Thymus (tissue), 11 donors: ENCODE measurements at regions not wholly inside any gene's neighbourhood (a gene's known extent, or its start where the extent isn't known, plus 50 kb on each side); places are given as distances from the start of the nearest gene placed in this dataset.

Experiments
- DNase-seq, 9 donors: peaks; one replicate each; pipeline ENCODE4 v3.0.0-alpha.2; 2013; ENCODE audit warnings: low spot score in 9 of 9, low read depth in 6 of 9, missing footprints in 1 of 9
- H3K27ac ChIP-seq, 2 donors: one replicate each; pipeline ENCODE4 v1.5.1; 2013; ENCODE audit warnings: control low read depth in 1 of 2, low read depth in 1 of 2, low read length in 1 of 2, mild to moderate bottlenecking in 1 of 2, moderate library complexity in 1 of 2
- H3K27me3 ChIP-seq, 2 donors: one replicate each; pipeline ENCODE4 v1.5.1; 2013; ENCODE audit warnings: low read length in 1 of 2; ENCODE audit not compliant: control insufficient read depth in 2 of 2, insufficient read depth in 1 of 2
- H3K36me3 ChIP-seq, 2 donors: one replicate each; pipeline ENCODE4 v1.5.1; 2013; ENCODE audit warnings: low read length in 1 of 2, mild to moderate bottlenecking in 1 of 2, moderate library complexity in 1 of 2; ENCODE audit not compliant: control insufficient read depth in 2 of 2, insufficient read depth in 2 of 2
- H3K4me1 ChIP-seq, 2 donors: one replicate each; pipeline ENCODE4 v1.5.1; 2013; ENCODE audit warnings: low read length in 2 of 2; ENCODE audit not compliant: control insufficient read depth in 2 of 2, insufficient read depth in 2 of 2
- H3K4me3 ChIP-seq, 2 donors: one replicate each; pipeline ENCODE4 v1.5.1; 2013; ENCODE audit warnings: low read length in 2 of 2, control low read depth in 1 of 2, mild to moderate bottlenecking in 1 of 2
- H3K9me3 ChIP-seq, 2 donors: one replicate each; pipeline ENCODE4 v1.5.1; 2013; ENCODE audit warnings: low read length in 1 of 2, mild to moderate bottlenecking in 1 of 2; ENCODE audit not compliant: control insufficient read depth in 2 of 2, insufficient read depth in 1 of 2
- WGBS: extraction: QIAGEN DNeasy Blood & Tissue Kit; methylation state at CpG from one replicate; pipeline ENCODE4 v1.1.7; 2013; 5-methylcytosine and 5-hydroxymethylcytosine counted together
- donor health status: healthy.

- DNase-seq = no peak
- H3K4me3 ChIP-seq = no peak overlapping the region
- 98% methylated on average over 8 of the region's 8 CpGs for WGBS
- H3K9me3 ChIP-seq = no peaks in the 10 kb centered on the region
- H3K4me1 ChIP-seq = no peaks in the 10 kb centered on the region
- H3K27me3 ChIP-seq = no peaks in the 10 kb centered on the region
- H3K36me3 ChIP-seq = no peaks in the 10 kb centered on the region
- no peak overlapping the region for H3K27ac ChIP-seq
These were observed 175.4 kb downstream of the KLF12 start for GRCh38 chr13:73958657-73959397.

GRCh38 chr13:73957889-73958288 is 176.3 kb downstream of the KLF12 start:
- H3K27ac ChIP-seq = no peak overlapping the region
- 93% methylated on average over 5 of the region's 5 CpGs for WGBS
- H3K4me1 ChIP-seq = no peaks in the 10 kb centered on the region
- no peak overlapping the region for H3K4me3 ChIP-seq
- DNase-seq = no peak
- no peaks in the 10 kb centered on the region for H3K27me3 ChIP-seq
- no peaks in the 10 kb centered on the region for H3K9me3 ChIP-seq
- no peaks in the 10 kb centered on the region for H3K36me3 ChIP-seq

GRCh38 chr13:73956795-73957408 is 177.3 kb downstream of the KLF12 start:
- H3K4me1 ChIP-seq = peaks cover 0 to 8% of the 10 kb centered on the region in 2 donors
- DNase-seq = no peak
- H3K36me3 ChIP-seq = no peaks in the 10 kb centered on the region
- H3K9me3 ChIP-seq = no peaks in the 10 kb centered on the region
- H3K4me3 ChIP-seq = no peak overlapping the region
- no peaks in the 10 kb centered on the region for H3K27me3 ChIP-seq
- WGBS = 100% methylated on average over 1 of the region's 1 CpG
- H3K27ac ChIP-seq = no peak overlapping the region

GRCh38 chr13:73955977-73956500 is 178.2 kb downstream of the KLF12 start:
- Histone ChIP-seq H3K36me3 (no peaks in the 10 kb centered on the region), H3K9me3 (no peaks in the 10 kb centered on the region), H3K27me3 (no peaks in the 10 kb centered on the region), H3K4me1 (peaks cover 0 to 8% of the 10 kb centered on the region in 2 donors), H3K27ac (no peak overlapping the region), H3K4me3 (no peak overlapping the region)
- no peak for DNase-seq
- 96% methylated on average over 2 of the region's 2 CpGs for WGBS

GRCh38 chr13:73954808-73955207 is 179.4 kb downstream of the KLF12 start:
- Histone ChIP-seq H3K36me3 (no peaks in the 10 kb centered on the region), H3K27ac (no peak overlapping the region), H3K4me3 (no peak overlapping the region), H3K4me1 (peaks cover 0 to 8% of the 10 kb centered on the region in 2 donors), H3K9me3 (no peaks in the 10 kb centered on the region), H3K27me3 (no peaks in the 10 kb centered on the region)
- 99% methylated on average over 1 of the region's 1 CpG for WGBS
- no peak for DNase-seq

GRCh38 chr13:73952648-73953047 is 181.6 kb downstream of the KLF12 start:
- DNase-seq = peak in 2 of 9 donors; percentile 14 to 31
- Histone ChIP-seq H3K4me3 (no peak overlapping the region), H3K36me3 (no peaks in the 10 kb centered on the region), H3K9me3 (no peaks in the 10 kb centered on the region), H3K4me1 (peaks cover 0 to 8% of the 10 kb centered on the region in 2 donors), H3K27ac (peak overlapping the region in 1 of 2 donors; percentile 5), H3K27me3 (no peaks in the 10 kb centered on the region)
- WGBS = 74% methylated on average over 4 of the region's 4 CpGs

GRCh38 chr13:73948848-73949529 is 185.2 kb downstream of the KLF12 start:
- Histone ChIP-seq H3K27ac (no peak overlapping the region), H3K36me3 (no peaks in the 10 kb centered on the region), H3K4me3 (no peak overlapping the region), H3K27me3 (no peaks in the 10 kb centered on the region), H3K9me3 (no peaks in the 10 kb centered on the region), H3K4me1 (peaks cover 0 to 8% of the 10 kb centered on the region in 2 donors)
- WGBS = 86% methylated on average over 1 of the region's 1 CpG
- no peak for DNase-seq

GRCh38 chr13:73945871-73946270 is 188.3 kb downstream of the KLF12 start:
- no peak for DNase-seq
- H3K36me3 ChIP-seq = peaks cover 0 to 13% of the 10 kb centered on the region in 2 donors
- H3K4me1 ChIP-seq = no peaks in the 10 kb centered on the region
- no peaks in the 10 kb centered on the region for H3K9me3 ChIP-seq
- H3K4me3 ChIP-seq = no peak overlapping the region
- 98% methylated on average over 5 of the region's 5 CpGs for WGBS
- no peaks in the 10 kb centered on the region for H3K27me3 ChIP-seq
- H3K27ac ChIP-seq = no peak overlapping the region

GRCh38 chr13:73945382-73945781 is 188.8 kb downstream of the KLF12 start:
- DNase-seq = no peak
- no peaks in the 10 kb centered on the region for H3K27me3 ChIP-seq
- 75% methylated on average over 3 of the region's 3 CpGs for WGBS
- peaks cover 0 to 13% of the 10 kb centered on the region in 2 donors for H3K36me3 ChIP-seq
- no peaks in the 10 kb centered on the region for H3K4me1 ChIP-seq
- no peak overlapping the region for H3K27ac ChIP-seq
- no peaks in the 10 kb centered on the region for H3K9me3 ChIP-seq
- H3K4me3 ChIP-seq = no peak overlapping the region
